ENCODE measurements at regions not wholly inside any gene's neighbourhood (a gene's known extent, or its start where the extent isn't known, plus 50 kb on each side); places are given as distances from the start of the nearest gene placed in this dataset.
"Not testable (repeated sequence)": the region's sequence is repeated elsewhere in the genome, so short reads cannot be mapped to it uniquely, and the experiment has no call there.

DNA sequence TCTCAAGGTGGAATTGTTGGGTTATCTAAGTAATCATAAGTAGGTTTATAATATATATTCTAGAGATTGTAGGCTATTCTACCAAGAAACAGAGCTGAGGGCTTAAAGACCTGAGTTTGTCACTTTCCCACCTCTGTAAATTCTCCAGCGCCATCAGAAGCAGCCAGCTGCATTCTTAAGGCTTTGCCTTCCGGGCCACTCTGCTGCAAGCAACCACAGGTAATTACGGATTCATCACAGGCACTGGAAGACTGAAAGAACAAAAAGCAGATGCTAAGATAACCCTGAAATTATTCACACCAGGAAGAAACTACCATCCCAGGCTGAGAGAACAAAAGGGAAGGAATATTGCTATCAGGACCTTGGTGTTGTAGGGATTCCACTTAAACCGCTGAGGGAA, 137.8 kb upstream of the JCAD start:
- no peaks in the 10 kb centered on the region for H3K4me1 Mint-ChIP-seq
- TF ChIP-seq ZNF219 (CRISPR knock-in tag; IDR thresholded peaks at IDR 0.05; ENCODE audit: borderline replicate concordance), result no peak
- TF ChIP-seq ETV6 (CRISPR knock-in tag; IDR thresholded peaks at IDR 0.05), result no peak
- TF ChIP-seq, protein P1, sequence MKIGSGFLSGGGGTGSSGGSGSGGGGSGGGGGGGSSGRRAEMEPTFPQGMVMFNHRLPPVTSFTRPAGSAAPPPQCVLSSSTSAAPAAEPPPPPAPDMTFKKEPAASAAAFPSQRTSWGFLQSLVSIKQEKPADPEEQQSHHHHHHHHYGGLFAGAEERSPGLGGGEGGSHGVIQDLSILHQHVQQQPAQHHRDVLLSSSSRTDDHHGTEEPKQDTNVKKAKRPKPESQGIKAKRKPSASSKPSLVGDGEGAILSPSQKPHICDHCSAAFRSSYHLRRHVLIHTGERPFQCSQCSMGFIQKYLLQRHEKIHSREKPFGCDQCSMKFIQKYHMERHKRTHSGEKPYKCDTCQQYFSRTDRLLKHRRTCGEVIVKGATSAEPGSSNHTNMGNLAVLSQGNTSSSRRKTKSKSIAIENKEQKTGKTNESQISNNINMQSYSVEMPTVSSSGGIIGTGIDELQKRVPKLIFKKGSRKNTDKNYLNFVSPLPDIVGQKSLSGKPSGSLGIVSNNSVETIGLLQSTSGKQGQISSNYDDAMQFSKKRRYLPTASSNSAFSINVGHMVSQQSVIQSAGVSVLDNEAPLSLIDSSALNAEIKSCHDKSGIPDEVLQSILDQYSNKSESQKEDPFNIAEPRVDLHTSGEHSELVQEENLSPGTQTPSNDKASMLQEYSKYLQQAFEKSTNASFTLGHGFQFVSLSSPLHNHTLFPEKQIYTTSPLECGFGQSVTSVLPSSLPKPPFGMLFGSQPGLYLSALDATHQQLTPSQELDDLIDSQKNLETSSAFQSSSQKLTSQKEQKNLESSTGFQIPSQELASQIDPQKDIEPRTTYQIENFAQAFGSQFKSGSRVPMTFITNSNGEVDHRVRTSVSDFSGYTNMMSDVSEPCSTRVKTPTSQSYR (CRISPR knock-in tag; IDR thresholded peaks at IDR 0.05), result no peak
- TF ChIP-seq ZNF671 (CRISPR knock-in tag; IDR thresholded peaks at IDR 0.05), result no peak
- TF ChIP-seq MYBL2 (CRISPR knock-in tag; IDR thresholded peaks at IDR 0.05), result no peak
- TF ChIP-seq ESRRA (CRISPR knock-in tag; IDR thresholded peaks at IDR 0.05; ENCODE audit: borderline replicate concordance), result no peak
- no peak for TF ChIP-seq IRF2 (CRISPR knock-in tag; IDR thresholded peaks at IDR 0.05; ENCODE audit: borderline replicate concordance, low read depth)
- TF ChIP-seq NR2C2 (CRISPR knock-in tag; IDR thresholded peaks at IDR 0.05), result no peak
- no peak for TF ChIP-seq NR3C1 (CRISPR knock-in tag; conservative IDR thresholded peaks at IDR 0.05; ENCODE audit: low read depth)
- TF ChIP-seq, protein P2, sequence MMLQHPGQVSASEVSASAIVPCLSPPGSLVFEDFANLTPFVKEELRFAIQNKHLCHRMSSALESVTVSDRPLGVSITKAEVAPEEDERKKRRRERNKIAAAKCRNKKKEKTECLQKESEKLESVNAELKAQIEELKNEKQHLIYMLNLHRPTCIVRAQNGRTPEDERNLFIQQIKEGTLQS (CRISPR knock-in tag; conservative IDR thresholded peaks at IDR 0.05), result no peak
- TF ChIP-seq SP1 (CRISPR knock-in tag; conservative IDR thresholded peaks at IDR 0.05), result no peak
- TF ChIP-seq ZNF396 (CRISPR knock-in tag; IDR thresholded peaks at IDR 0.05; ENCODE audit: borderline replicate concordance), result no peak
- TF ChIP-seq TP53 (CRISPR knock-in tag; IDR thresholded peaks at IDR 0.05), result no peak
- DNase-seq (ENCODE audit: low spot score), result no peak
- no peak overlapping the region for H3K4me3 Mint-ChIP-seq
- H3K36me3 Mint-ChIP-seq, result no peaks in the 10 kb centered on the region
- ChIA-PET CTCF (no interaction called here), POLR2A (no interaction called here)
- ATAC-seq, result no peak
- H3K27ac Mint-ChIP-seq, result no peak overlapping the region
- H3K9me3 Mint-ChIP-seq, result peaks cover 16% of the 10 kb centered on the region
- H3K27me3 Mint-ChIP-seq (ENCODE audit: low read depth), result no peaks in the 10 kb centered on the region

DNA sequence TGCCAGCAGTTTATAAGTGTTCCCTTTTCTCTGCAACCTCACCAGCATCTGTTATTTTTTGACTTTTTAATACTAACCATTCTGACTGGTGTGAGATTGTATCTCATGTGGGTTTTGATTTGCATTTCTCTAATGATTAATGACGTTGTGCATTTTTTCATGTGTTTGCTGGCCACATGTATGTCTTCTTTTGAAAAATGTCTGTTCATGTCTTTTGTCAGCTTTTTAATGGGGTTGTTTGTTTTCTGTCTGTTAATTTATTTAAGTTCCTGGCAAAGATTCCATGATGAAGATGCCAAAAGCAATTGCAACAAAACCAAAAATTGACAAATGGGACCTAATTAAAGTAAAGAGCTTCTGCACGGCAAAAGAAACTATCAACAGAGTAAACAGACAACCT, 137.2 kb upstream of the JCAD start:
- H3K4me1 Mint-ChIP-seq; H3K27me3 Mint-ChIP-seq (ENCODE audit: low read depth); ATAC-seq; POLR2A ChIA-PET; H3K27ac Mint-ChIP-seq; H3K36me3 Mint-ChIP-seq; H3K4me3 Mint-ChIP-seq; CTCF ChIA-PET; DNase-seq (ENCODE audit: low spot score): not testable (repeated sequence)
- peaks cover 14% of the 10 kb centered on the region for H3K9me3 Mint-ChIP-seq

DNA sequence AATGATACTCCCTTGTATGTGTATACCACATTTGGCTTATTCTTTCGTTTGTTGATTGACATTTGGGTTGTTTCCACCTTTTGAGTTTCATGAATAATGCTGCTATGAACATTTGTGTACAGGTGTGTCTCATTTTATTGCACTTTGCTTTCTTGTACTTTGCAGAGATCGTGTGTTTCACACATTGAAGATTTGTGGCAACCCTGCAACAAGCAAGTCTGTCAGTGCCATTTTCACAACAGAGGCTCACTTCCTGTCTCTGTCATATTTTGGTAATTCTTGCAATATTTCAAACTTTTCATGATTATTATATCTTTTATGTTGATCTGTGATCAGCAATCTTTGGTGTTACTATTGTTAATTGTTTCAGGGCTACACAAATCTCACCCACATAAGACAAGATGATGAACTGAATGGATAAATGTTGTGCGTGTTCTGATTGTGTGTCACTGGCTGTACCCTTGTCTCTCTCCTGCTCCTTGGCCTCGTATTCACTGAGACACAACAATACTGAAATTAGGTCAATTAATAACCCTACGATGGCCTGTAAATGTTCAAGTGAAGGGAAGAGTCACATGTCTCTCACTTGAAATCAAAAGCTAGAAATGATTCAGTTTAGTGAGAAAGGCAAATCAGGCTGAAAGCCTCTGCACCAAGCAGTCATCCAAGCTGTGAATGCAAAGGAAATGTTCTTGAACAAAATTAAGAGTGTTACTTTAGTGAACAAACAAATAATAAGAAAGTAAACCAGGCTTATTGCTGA, 133.6 kb upstream of the JCAD start:
- H3K4me3 Mint-ChIP-seq, result no peak overlapping the region
- CTCF ChIA-PET, result no interaction called here
- H3K36me3 Mint-ChIP-seq, result no peaks in the 10 kb centered on the region
- H3K9me3 Mint-ChIP-seq, result peaks cover 8% of the 10 kb centered on the region
- no peaks in the 10 kb centered on the region for H3K27me3 Mint-ChIP-seq (ENCODE audit: low read depth)
- TF ChIP-seq GABPB1 (CRISPR knock-in tag; IDR thresholded peaks at IDR 0.05), result no peak
- POLR2A ChIA-PET, result no interaction called here
- no peak overlapping the region for H3K27ac Mint-ChIP-seq
- no peak for DNase-seq (ENCODE audit: low spot score)
- ATAC-seq, result no peak
- no peaks in the 10 kb centered on the region for H3K4me1 Mint-ChIP-seq

DNA sequence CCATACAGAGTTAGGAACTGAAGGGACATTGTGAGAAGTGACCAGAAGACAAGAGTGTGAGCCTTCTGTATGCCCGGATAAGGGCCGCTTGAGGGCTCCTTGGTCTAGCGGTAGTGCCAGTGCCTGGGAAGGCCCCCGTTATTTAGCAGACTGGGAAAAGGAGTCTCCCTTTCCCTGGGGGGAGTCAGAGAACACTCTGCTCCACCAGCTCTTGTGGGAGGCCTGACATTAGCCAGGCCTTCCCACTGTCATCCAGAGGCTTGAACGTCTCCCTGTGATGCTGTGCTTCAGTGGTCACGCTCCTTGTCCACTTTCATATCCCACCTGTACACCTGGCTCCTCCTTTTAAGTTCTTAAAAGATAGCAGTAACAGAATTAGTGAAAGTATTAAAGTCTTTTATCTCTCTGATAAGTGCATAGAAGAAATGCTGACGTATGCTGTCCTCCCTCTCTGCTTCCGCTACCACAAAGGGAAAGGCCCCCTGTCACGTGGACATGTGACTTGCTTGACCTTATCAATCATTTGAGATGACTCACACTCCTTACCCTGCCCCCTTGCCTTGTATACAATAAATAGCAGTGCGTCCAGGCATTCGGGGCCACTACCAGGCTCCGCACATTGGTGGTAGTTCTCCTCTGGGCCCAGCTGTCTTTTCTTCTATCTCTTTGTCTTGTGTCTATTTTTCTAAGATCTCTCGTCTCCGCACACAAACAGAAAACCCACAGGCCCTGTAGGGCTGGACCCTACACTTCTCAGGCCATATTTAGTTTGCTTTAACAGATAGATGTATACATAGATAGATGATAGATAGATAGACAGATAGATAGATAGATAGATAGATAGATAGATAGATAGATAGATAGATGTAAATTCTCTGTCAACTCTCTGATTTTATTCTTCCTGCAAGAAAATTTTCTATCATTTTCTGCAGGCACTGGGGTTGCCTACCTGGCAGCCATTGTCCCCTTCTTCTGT, 131.5 kb upstream of the JCAD start:
- CTCF ChIA-PET, result no interaction called here
- TF ChIP-seq, protein P3, sequence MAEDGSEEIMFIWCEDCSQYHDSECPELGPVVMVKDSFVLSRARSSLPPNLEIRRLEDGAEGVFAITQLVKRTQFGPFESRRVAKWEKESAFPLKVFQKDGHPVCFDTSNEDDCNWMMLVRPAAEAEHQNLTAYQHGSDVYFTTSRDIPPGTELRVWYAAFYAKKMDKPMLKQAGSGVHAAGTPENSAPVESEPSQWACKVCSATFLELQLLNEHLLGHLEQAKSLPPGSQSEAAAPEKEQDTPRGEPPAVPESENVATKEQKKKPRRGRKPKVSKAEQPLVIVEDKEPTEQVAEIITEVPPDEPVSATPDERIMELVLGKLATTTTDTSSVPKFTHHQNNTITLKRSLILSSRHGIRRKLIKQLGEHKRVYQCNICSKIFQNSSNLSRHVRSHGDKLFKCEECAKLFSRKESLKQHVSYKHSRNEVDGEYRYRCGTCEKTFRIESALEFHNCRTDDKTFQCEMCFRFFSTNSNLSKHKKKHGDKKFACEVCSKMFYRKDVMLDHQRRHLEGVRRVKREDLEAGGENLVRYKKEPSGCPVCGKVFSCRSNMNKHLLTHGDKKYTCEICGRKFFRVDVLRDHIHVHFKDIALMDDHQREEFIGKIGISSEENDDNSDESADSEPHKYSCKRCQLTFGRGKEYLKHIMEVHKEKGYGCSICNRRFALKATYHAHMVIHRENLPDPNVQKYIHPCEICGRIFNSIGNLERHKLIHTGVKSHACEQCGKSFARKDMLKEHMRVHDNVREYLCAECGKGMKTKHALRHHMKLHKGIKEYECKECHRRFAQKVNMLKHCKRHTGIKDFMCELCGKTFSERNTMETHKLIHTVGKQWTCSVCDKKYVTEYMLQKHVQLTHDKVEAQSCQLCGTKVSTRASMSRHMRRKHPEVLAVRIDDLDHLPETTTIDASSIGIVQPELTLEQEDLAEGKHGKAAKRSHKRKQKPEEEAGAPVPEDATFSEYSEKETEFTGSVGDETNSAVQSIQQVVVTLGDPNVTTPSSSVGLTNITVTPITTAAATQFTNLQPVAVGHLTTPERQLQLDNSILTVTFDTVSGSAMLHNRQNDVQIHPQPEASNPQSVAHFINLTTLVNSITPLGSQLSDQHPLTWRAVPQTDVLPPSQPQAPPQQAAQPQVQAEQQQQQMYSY (CRISPR knock-in tag; IDR thresholded peaks at IDR 0.05), result no peak
- TF ChIP-seq, protein P4, sequence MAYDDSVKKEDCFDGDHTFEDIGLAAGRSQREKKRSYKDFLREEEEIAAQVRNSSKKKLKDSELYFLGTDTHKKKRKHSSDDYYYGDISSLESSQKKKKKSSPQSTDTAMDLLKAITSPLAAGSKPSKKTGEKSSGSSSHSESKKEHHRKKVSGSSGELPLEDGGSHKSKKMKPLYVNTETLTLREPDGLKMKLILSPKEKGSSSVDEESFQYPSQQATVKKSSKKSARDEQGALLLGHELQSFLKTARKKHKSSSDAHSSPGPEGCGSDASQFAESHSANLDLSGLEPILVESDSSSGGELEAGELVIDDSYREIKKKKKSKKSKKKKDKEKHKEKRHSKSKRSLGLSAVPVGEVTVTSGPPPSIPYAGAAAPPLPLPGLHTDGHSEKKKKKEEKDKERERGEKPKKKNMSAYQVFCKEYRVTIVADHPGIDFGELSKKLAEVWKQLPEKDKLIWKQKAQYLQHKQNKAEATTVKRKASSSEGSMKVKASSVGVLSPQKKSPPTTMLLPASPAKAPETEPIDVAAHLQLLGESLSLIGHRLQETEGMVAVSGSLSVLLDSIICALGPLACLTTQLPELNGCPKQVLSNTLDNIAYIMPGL (CRISPR knock-in tag; IDR thresholded peaks at IDR 0.05), result no peak

More for the DNA sequence above, 131.5 kb upstream of the JCAD start:
- H3K27ac Mint-ChIP-seq, result no peak overlapping the region
- no peaks in the 10 kb centered on the region for H3K27me3 Mint-ChIP-seq (ENCODE audit: low read depth)
- no peaks in the 10 kb centered on the region for H3K4me1 Mint-ChIP-seq
- POLR2A ChIA-PET, result no interaction called here
- ATAC-seq, result no peak
- no peaks in the 10 kb centered on the region for H3K36me3 Mint-ChIP-seq
- DNase-seq (ENCODE audit: low spot score), result no peak
- peaks cover 8% of the 10 kb centered on the region for H3K9me3 Mint-ChIP-seq
- no peak overlapping the region for H3K4me3 Mint-ChIP-seq
